ENCODE measurements at regions not wholly inside any gene's neighbourhood (a gene's known extent, or its start where the extent isn't known, plus 50 kb on each side); places are given as distances from the start of the nearest gene placed in this dataset.

DNA sequence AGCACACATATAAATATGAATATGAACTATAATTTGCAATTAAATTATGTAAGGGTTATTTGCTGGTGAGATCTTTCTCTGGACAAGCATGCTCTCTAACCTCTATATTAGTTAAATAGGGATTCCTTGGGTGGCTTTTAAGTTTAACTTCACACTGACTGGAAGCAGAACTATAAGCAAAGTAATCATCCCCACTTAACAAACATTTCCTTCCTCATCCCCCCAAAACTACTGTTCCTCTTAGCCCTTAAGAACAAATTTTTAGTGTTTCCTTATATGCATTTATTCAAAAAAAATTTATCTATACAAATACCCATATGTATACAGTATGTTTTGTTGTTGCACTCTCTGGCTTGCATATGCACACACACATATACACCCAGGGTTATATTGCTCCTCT is 512.1 kb upstream of the MEF2C start:
- Histone ChIP-seq H3K9me3 (ENCODE audit: control insufficient read depth, insufficient read depth, low read depth, low read length) (no peaks in the 10 kb centered on the region), H3K4me3 (ENCODE audit: low read depth in 2 of 2, low read length in 2 of 2) (no peak overlapping the region), H3K27ac (ENCODE audit: low read length) (no peak overlapping the region), H3K4me1 (ENCODE audit: control insufficient read depth, insufficient read depth, low read length) (no peaks in the 10 kb centered on the region), H3K27me3 (ENCODE audit: control insufficient read depth, insufficient read depth, low read length) (no peaks in the 10 kb centered on the region), H3K36me3 (ENCODE audit: control insufficient read depth, insufficient read depth, low read length) (no peaks in the 10 kb centered on the region)
- no peak for TF ChIP-seq SIN3A (IDR thresholded peaks at IDR 0.05; ENCODE audit: borderline replicate concordance, insufficient read depth, low read depth, low read length)
- TF ChIP-seq REST (IDR thresholded peaks at IDR 0.05; ENCODE audit: insufficient read depth in 1 of 2, low read depth in 2 of 2, low read length in 1 of 2) = no peak
- TF ChIP-seq, protein P1, sequence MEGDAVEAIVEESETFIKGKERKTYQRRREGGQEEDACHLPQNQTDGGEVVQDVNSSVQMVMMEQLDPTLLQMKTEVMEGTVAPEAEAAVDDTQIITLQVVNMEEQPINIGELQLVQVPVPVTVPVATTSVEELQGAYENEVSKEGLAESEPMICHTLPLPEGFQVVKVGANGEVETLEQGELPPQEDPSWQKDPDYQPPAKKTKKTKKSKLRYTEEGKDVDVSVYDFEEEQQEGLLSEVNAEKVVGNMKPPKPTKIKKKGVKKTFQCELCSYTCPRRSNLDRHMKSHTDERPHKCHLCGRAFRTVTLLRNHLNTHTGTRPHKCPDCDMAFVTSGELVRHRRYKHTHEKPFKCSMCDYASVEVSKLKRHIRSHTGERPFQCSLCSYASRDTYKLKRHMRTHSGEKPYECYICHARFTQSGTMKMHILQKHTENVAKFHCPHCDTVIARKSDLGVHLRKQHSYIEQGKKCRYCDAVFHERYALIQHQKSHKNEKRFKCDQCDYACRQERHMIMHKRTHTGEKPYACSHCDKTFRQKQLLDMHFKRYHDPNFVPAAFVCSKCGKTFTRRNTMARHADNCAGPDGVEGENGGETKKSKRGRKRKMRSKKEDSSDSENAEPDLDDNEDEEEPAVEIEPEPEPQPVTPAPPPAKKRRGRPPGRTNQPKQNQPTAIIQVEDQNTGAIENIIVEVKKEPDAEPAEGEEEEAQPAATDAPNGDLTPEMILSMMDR (IDR thresholded peaks at IDR 0.05) = no peak
- TF ChIP-seq POLR2AphosphoS5 (IDR thresholded peaks at IDR 0.05; ENCODE audit: low read depth, low read length) = no peak
- no peak for TF ChIP-seq TCF7L2 (IDR thresholded peaks at IDR 0.05; ENCODE audit: low read depth, low read length)
- intact Hi-C loops (cut with micrococcal nuclease; ENCODE audit: unreplicated experiment) = no loop called here
- no peak for DNase-seq (ENCODE audit: low read depth, low spot score)
- CTCF ChIA-PET = no interaction called here
- POLR2A ChIA-PET = no interaction called here
- BruUV-seq (replicated peaks) = no TSS peak
- in situ Hi-C loops (cut with HindIII; ENCODE audit: low pct_unique_long_range_greater_than_20kb, low sequenced_read_pairs) = no loop called here
- ATAC-seq = no peak

GRCh38 chr5:89388872-89389271 is 505.9 kb upstream of the MEF2C start:
- Histone ChIP-seq H3K4me3 (ENCODE audit: low read depth in 2 of 2, low read length in 2 of 2) (no peak overlapping the region), H3K4me1 (ENCODE audit: control insufficient read depth, insufficient read depth, low read length) (no peaks in the 10 kb centered on the region), H3K27me3 (ENCODE audit: control insufficient read depth, insufficient read depth, low read length) (no peaks in the 10 kb centered on the region), H3K36me3 (ENCODE audit: control insufficient read depth, insufficient read depth, low read length) (no peaks in the 10 kb centered on the region), H3K27ac (ENCODE audit: low read length) (no peak overlapping the region), H3K9me3 (ENCODE audit: control insufficient read depth, insufficient read depth, low read depth, low read length) (0 out of 2 replicates have a peak, but pooled peaks cover 2% of the 10 kb centered on the region)
- no peak for ATAC-seq
- in situ Hi-C loops (cut with HindIII; ENCODE audit: low pct_unique_long_range_greater_than_20kb, low sequenced_read_pairs) = no loop called here
- ChIA-PET POLR2A (no interaction called here), CTCF (no interaction called here)
- intact Hi-C loops (cut with micrococcal nuclease; ENCODE audit: unreplicated experiment) = no loop called here
- no peak for DNase-seq (ENCODE audit: low read depth, low spot score)
- no TSS peak for BruUV-seq (replicated peaks)
- TF ChIP-seq TCF7L2 (IDR thresholded peaks at IDR 0.05; ENCODE audit: low read depth, low read length) (no peak), POLR2AphosphoS5 (IDR thresholded peaks at IDR 0.05; ENCODE audit: low read depth, low read length) (no peak), REST (IDR thresholded peaks at IDR 0.05; ENCODE audit: insufficient read depth in 1 of 2, low read depth in 2 of 2, low read length in 1 of 2) (no peak), SIN3A (IDR thresholded peaks at IDR 0.05; ENCODE audit: borderline replicate concordance, insufficient read depth, low read depth, low read length) (no peak)
- TF ChIP-seq, protein P1 (IDR thresholded peaks at IDR 0.05) = no peak
